BE2C (cell line): ENCODE measurements at regions not wholly inside any gene's neighbourhood (a gene's known extent, or its start where the extent isn't known, plus 50 kb on each side); places are given as distances from the start of the nearest gene placed in this dataset.

Source experiments
- DNase-seq: peaks from one replicate; pipeline ENCODE4 v3.0.0-alpha.2; 2020
- H3K27me3 ChIP-seq: fragments of 250-450 bp; sonication (Bioruptor Pico); 2 replicates; pipeline ENCODE4 v1.5.1; 2020; ENCODE audit warnings: mild to moderate bottlenecking
- H3K36me3 ChIP-seq: fragments of 250-450 bp; sonication (Bioruptor Pico); 2 replicates; pipeline ENCODE4 v1.5.1; 2020; ENCODE audit warnings: mild to moderate bottlenecking
- H3K4me1 ChIP-seq: fragments of 250-450 bp; sonication (Bioruptor Pico); 2 replicates; pipeline ENCODE4 v1.5.1; 2020
- H3K4me3 ChIP-seq: 2 replicates; pipeline ENCODE4 v1.5.1; 2011; ENCODE audit warnings: low read depth, low read length
- H3K9me3 ChIP-seq: fragments of 250-450 bp; sonication (Bioruptor Pico); 2 replicates; pipeline ENCODE4 v1.5.1; 2020
- CTCF ChIP-seq: IDR thresholded peaks from 2 replicates; pipeline ENCODE4 v1.5.1; 2012; ENCODE audit warnings: mild to moderate bottlenecking, low read depth, low read length

GRCh38 chr7:142553216-142553615 lies 196.1 kb upstream of the PRSS1 start:
- no peaks in the 10 kb centered on the region for H3K36me3 ChIP-seq
- no peaks in the 10 kb centered on the region for H3K27me3 ChIP-seq
- H3K4me3 ChIP-seq: no peak overlapping the region
- H3K9me3 ChIP-seq: no peaks in the 10 kb centered on the region; the same call in 1 of the 2 replicates
- TF ChIP-seq CTCF: no peak
- DNase-seq: no peak
- H3K4me1 ChIP-seq: no peaks in the 10 kb centered on the region

- Histone ChIP-seq H3K36me3 (no peaks in the 10 kb centered on the region), H3K4me3 (no peak overlapping the region), H3K9me3 (no peaks in the 10 kb centered on the region; the same call in 1 of the 2 replicates), H3K4me1 (no peaks in the 10 kb centered on the region), H3K27me3 (no peaks in the 10 kb centered on the region)
- TF ChIP-seq CTCF: no peak
- DNase-seq: no peak
Measured at GRCh38 chr7:142548978-142549377, 200.3 kb upstream of the PRSS1 start.

GRCh38 chr7:142546452-142546851 lies 202.8 kb upstream of the PRSS1 start:
- H3K27me3 ChIP-seq: no peaks in the 10 kb centered on the region
- H3K4me3 ChIP-seq: no peak overlapping the region
- no peaks in the 10 kb centered on the region for H3K36me3 ChIP-seq
- no peaks in the 10 kb centered on the region for H3K9me3 ChIP-seq
- TF ChIP-seq CTCF: no peak
- no peak for DNase-seq
- no peaks in the 10 kb centered on the region for H3K4me1 ChIP-seq

GRCh38 chr7:142542942-142543341 lies 206.3 kb upstream of the PRSS1 start:
- Histone ChIP-seq H3K9me3 (no peaks in the 10 kb centered on the region), H3K27me3 (no peaks in the 10 kb centered on the region), H3K4me3 (no peak overlapping the region), H3K36me3 (no peaks in the 10 kb centered on the region), H3K4me1 (no peaks in the 10 kb centered on the region)
- TF ChIP-seq CTCF: no peak
- DNase-seq: no peak

- no peak for TF ChIP-seq CTCF
- no peaks in the 10 kb centered on the region for H3K4me1 ChIP-seq
- H3K9me3 ChIP-seq: no peaks in the 10 kb centered on the region
- no peaks in the 10 kb centered on the region for H3K36me3 ChIP-seq
- H3K27me3 ChIP-seq: no peaks in the 10 kb centered on the region
- no peak for DNase-seq
- no peak overlapping the region for H3K4me3 ChIP-seq
Measured at GRCh38 chr7:142542105-142542504, 207.2 kb upstream of the PRSS1 start.

- Histone ChIP-seq H3K4me3 (no peak overlapping the region), H3K4me1 (no peaks in the 10 kb centered on the region), H3K27me3 (no peaks in the 10 kb centered on the region), H3K9me3 (no peaks in the 10 kb centered on the region), H3K36me3 (no peaks in the 10 kb centered on the region)
- no peak for TF ChIP-seq CTCF
- DNase-seq: no peak
Measured at GRCh38 chr7:142540371-142540770, 208.9 kb upstream of the PRSS1 start.
